ENCODE measurements at regions not wholly inside any gene's neighbourhood (a gene's known extent, or its start where the extent isn't known, plus 50 kb on each side); places are given as distances from the start of the nearest gene placed in this dataset.

- TF ChIP-seq POLR2A (IDR thresholded peaks at IDR 0.05; ENCODE audit: low read depth, low read length): no peak
- TF ChIP-seq, protein P1, sequence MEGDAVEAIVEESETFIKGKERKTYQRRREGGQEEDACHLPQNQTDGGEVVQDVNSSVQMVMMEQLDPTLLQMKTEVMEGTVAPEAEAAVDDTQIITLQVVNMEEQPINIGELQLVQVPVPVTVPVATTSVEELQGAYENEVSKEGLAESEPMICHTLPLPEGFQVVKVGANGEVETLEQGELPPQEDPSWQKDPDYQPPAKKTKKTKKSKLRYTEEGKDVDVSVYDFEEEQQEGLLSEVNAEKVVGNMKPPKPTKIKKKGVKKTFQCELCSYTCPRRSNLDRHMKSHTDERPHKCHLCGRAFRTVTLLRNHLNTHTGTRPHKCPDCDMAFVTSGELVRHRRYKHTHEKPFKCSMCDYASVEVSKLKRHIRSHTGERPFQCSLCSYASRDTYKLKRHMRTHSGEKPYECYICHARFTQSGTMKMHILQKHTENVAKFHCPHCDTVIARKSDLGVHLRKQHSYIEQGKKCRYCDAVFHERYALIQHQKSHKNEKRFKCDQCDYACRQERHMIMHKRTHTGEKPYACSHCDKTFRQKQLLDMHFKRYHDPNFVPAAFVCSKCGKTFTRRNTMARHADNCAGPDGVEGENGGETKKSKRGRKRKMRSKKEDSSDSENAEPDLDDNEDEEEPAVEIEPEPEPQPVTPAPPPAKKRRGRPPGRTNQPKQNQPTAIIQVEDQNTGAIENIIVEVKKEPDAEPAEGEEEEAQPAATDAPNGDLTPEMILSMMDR (conservative IDR thresholded peaks at IDR 0.05; ENCODE audit: low read depth, low read length): no peak
- TF ChIP-seq RAD21 (IDR thresholded peaks at IDR 0.05; ENCODE audit: low read length): no peak
- TF ChIP-seq MAZ (IDR thresholded peaks at IDR 0.05; ENCODE audit: borderline replicate concordance, low read depth, low read length): no peak
Measured at GRCh38 chr1:163706915-163707314, 385.2 kb downstream of the NUF2 start.

Measured in IMR-90 (cell line).